SIG-M5 treated with dmso at 0.1 percent for 504 hours (cell line): ENCODE measurements at regions not wholly inside any gene's neighbourhood (a gene's known extent, or its start where the extent isn't known, plus 50 kb on each side); places are given as distances from the start of the nearest gene placed in this dataset.

ENCODE experiments used
- DNase-seq: peaks from one replicate; lab custom pipeline; 2025; ENCODE audit not compliant: unreplicated experiment; lab: John Stamatoyannopoulos, UW

GRCh38 chr11:130769782-130770535 is 146.3 kb downstream of the SNX19 start:
- no peak for DNase-seq

DNA sequence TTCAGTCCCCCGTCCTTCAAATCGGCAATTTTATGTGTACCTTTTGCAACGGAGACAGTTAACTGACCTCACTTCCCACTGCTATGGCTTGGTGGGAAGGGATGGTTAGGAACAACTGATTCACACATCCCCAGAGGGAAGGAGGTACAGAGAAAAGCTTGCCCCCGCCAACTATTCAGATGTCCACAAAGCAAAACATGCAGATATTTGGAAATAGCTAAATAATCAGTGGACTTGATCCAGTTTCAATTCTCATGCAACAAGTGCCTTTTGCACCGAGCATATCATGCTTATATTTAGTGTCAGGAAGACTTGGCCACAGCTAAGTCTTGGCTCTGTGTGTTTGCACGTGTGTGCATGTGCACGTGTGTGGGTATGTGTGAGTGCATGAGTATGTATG is 144.6 kb downstream of the SNX19 start:
- DNase-seq = no peak

- DNase-seq = no peak
Observed at GRCh38 chr11:130772266-130773227, 143.7 kb downstream of the SNX19 start.

- DNase-seq = no peak
Observed at GRCh38 chr11:130773244-130773820, 142.9 kb downstream of the SNX19 start.

DNA sequence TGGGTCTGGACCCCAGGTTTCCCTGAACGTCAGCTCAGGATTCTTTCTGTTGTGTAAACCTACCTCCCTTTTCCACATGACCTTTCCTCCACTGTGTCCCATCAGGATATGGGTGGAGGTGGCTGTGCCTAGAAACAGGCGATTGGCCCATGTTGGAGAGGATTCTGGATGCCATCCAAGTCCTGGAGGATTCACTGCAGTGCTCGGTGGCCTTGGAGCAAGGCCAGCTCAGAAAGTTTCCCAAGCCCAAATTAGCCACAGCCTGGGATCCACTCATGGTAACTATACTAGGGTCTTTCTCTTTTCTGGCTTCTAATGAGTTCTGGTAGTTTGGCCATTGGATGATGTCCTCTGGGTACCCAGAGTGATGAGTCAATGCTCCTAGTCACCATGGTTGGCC is 141.6 kb downstream of the SNX19 start:
- no peak for DNase-seq

GRCh38 chr11:130775306-130776060 is 140.8 kb downstream of the SNX19 start:
- DNase-seq = no peak

- DNase-seq = no peak
Observed at GRCh38 chr11:130776061-130776419, 140.2 kb downstream of the SNX19 start.

- no peak for DNase-seq
Observed at GRCh38 chr11:130778026-130778425, 138.3 kb downstream of the SNX19 start.

DNA sequence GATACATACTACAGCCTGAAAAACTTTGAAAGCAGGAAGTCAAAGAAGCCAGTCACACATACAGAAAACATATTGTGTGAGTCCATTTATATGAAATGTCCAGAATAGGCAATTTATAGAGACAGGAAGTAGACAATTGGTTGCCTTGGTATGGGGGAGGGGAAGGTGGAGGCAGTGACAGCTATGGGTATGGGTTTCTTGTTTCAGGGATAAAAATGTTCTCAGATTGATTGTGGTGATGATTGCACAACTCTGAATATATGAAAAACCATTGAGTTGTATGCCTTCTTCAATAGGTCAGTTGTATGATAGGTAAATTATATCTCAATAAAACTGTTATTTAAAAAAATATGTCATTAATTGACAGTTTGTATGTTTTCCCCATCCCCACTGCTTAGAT is 137.6 kb downstream of the SNX19 start:
- DNase-seq = no peak

DNA sequence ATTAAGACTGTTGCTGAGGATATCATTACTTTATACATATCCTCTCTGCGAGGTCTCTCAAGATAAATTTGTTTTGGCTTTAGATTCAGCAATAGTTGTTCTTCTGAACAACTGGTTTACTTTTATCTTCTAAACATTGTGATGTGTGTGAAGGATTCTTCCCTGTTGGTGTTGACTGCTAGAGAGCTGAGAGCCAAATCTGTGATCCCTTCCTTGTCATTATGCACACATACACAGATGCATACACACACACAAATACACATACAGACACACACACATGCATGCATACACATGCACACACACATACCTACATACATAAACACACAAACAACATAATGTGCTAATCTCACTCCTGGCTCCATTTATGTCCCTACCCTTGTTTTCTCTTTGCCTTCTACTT is 137.0 kb downstream of the SNX19 start:
- no peak for DNase-seq

- no peak for DNase-seq
Observed at GRCh38 chr11:130779943-130780342, 136.3 kb downstream of the SNX19 start.

DNA sequence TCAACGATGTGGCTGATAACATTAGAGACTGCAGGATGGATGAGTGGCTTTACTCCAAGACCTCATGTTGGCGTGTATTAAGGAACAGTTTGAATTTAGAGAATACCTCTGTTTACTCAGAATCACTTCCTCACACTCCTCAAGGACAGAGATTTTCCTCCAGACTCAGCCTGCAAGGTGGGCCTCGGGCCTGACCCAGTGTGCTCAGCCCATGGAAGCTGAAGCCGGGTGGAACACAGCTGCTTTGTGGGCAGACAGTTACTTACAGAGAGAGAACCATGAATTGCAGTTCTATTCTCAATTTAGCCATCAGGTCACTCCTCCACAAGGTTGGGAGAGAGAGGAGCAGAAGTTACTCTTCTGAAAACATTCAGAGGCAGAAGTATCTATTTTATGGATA is 135.8 kb downstream of the SNX19 start:
- no peak for DNase-seq

- DNase-seq = no peak
Observed at GRCh38 chr11:130781931-130782330, 134.3 kb downstream of the SNX19 start.

DNA sequence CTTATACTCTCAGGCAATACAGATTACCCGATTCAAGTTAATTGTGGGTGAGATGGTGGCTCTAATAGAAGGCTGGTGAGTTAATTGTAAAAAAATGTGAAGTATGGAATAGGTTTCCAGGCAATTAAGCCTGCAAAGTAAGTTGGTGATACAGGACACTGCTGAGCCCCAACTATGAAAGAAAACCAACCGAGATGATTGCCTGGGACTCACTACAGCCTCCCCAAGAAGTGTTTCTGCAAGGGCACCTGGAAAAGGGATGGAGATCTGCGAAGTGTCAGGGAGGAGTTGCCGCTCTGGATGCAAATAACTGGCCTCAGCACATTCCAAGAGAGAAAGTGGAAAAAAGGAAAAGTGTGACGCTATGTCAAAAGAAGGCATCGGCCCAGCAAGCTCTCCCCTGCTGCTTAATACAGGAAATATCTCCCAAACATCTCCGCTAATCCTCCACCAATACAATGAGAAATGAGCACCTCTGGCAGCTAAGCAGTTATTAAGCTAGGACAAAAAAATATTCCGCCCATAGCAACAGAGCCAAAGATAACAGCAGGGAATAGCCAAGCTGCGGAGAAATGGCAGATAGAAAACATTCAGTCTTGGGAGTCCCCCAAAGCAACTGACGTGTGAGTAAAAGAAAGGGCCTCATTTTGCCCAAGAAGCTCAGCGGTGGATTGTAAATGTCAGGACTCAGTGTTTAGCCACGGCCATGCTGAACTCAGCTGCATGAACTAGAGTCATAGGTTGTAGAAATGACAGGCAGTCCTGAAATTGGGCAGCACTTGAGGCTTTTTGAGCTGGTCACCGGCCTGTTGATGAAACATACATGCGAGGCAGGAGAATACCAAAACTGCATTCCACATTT is 133.7 kb downstream of the SNX19 start:
- no peak for DNase-seq

DNA sequence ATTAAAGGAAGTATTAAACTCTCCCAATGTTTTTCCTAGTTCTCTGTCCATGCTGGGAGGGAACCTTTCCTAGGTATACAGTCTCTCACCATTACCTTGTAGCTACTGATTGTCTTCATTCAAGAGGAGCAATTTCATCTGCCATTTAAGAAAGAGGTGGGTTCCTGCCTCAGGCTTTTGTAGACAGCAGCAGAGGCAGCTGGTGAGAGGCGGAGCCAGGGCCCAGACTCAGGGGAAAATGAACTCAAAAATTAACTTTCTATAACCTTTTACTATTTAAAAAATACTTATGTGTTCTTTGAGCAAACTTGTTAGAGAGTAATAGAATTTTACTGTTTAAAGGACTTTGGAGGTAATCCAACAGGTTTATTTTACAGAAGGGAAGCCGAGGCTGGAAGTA is 133.0 kb downstream of the SNX19 start:
- DNase-seq = no peak

GRCh38 chr11:130785380-130786116 is 130.7 kb downstream of the SNX19 start:
- no peak for DNase-seq

DNA sequence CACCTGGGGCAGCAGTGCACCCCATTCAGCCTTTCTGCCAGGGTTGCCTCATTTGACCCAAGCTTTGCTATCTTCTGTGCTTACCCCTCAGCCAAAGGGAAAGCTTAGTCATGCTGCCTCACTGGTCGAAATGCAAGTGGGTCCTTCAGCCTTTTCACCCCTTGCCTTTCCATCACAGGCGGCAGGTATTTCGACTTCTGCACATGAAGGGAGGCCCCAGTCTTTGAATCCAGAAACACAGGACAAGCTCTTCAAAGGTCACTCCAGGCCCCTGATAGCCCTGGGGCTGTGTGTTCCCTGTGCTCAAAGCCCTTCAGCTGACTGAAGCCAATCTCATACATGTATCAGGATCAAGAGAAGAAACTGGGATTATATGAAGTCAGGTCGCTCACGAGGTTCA is 129.7 kb downstream of the SNX19 start:
- DNase-seq = no peak

- no peak for DNase-seq
Observed at GRCh38 chr11:130787092-130787616, 129.1 kb downstream of the SNX19 start.

GRCh38 chr11:130787973-130788570 is 128.2 kb downstream of the SNX19 start:
- DNase-seq = no peak
